Psoas muscle (tissue), 7 donors: ENCODE measurements at regions not wholly inside any gene's neighbourhood (a gene's known extent, or its start where the extent isn't known, plus 50 kb on each side); places are given as distances from the start of the nearest gene placed in this dataset.

Source experiments
- ATAC-seq, 4 donors: fragments of 200-7000 bp; cut with Tn5 transposase; one replicate each; pipeline ENCODE4 v1.9.1; 2020; ENCODE audit warnings: moderate library complexity in 3 of 4, mild to moderate bottlenecking in 2 of 4
- DNase-seq, 2 donors: peaks; one replicate each; pipeline ENCODE4 v3.0.0-alpha.2; 2020
- H3K27ac ChIP-seq: fragments of 200-600 bp; one replicate; pipeline ENCODE4 v1.8.0; 2022
- H3K27me3 ChIP-seq, 3 donors: fragments of 200-600 bp in 1 of 3; one replicate each; pipeline versions ENCODE4 v1.6.1 to v1.8.0; 2013 to 2022; ENCODE audit warnings: low read length in 2 of 3, mild to moderate bottlenecking in 2 of 3, moderate library complexity in 1 of 3; ENCODE audit not compliant: insufficient read depth in 3 of 3
- H3K36me3 ChIP-seq, 2 donors: fragments of 200-600 bp in 1 of 2; one replicate each; pipeline versions ENCODE4 v1.6.1 to v1.8.0; 2013 to 2022; ENCODE audit warnings: low read depth in 1 of 2, mild to moderate bottlenecking in 1 of 2, moderate library complexity in 1 of 2; ENCODE audit not compliant: insufficient read depth in 1 of 2
- H3K4me1 ChIP-seq: fragments of 200-600 bp; one replicate; pipeline ENCODE4 v1.8.0; 2022
- H3K4me3 ChIP-seq: fragments of 200-600 bp; one replicate; pipeline ENCODE4 v1.8.0; 2022; ENCODE audit warnings: mild to moderate bottlenecking
- H3K9me3 ChIP-seq: fragments of 200-600 bp; one replicate; pipeline ENCODE4 v1.8.0; 2022
- WGBS, 3 donors: extraction: QIAGEN DNeasy Blood & Tissue Kit; methylation state at CpG; one replicate each; pipeline versions ENCODE4 v1.1.6 to v1.1.7; 2013; 5-methylcytosine and 5-hydroxymethylcytosine counted together
- intact Hi-C, 2 donors: fragments of 100-400 bp; cut with DNase I; formaldehyde crosslinking; loops; one replicate each; pipeline versions ENCODE4 v1.11.0 to v1.14.2; 2022
- TF ChIP-seq, protein P1 (sequence below): fragments of 200-600 bp; IDR thresholded peaks from one replicate; pipeline ENCODE4 v1.8.0; 2022; ENCODE audit warnings: antibody characterized with exemption
- donor health status: healthy with polysubstance abuse.
- donor health status: DM: no; HTN: no; CAD: no; lungs with moderate emphysema.
- donor health status: Bipolar disorder and iron deficiency.
- donor health status: healthy.
- donor health status: DM: yes; HTN: yes; CAD: no.
- donor health status: DM: no; HTN: no; CAD: no.
- donor health status: DM: yes; HTN: yes; CAD: no.

DNA sequence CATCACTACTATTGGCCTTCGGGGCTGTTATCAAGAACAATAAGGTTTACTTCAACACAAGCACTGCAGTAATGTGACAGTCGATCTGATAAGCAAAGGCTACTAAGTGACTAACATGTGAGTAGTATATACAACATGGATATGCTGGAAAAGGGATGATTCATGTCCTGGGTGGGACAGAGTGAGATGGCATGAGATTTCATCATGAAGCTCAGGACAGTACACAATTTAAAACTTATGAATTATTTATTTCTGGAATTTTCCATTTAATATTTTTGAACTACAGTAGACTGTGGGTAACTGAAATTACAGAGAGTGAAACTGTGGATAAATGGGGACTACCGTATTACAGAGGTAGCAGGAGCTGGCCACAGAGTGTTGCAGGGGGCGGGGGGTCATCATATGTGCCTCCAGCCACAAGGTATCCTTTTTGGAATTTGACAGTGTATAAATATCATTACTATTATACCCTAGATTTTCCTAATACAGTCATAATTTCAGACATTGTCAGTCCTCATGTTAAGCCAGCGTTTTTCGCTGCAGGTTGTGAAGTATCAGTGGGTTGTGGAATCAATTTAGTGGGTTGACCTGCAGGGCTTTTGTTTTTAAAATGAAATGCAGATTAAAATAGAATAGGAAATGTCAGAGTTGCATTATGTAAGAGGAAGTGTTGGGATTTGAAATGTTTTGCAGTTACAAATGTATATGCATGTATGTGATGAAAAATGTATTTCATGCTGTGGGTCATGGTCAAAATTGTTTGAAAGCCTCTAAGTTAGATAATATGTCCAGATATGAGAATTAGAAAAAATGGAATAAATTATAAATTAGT lies 148.0 kb upstream of the NUDT4 start:
- Histone ChIP-seq H3K9me3 (no peaks in the 10 kb centered on the region), H3K36me3 (no peaks in the 10 kb centered on the region), H3K27ac (no peak overlapping the region), H3K4me1 (peaks cover 7% of the 10 kb centered on the region), H3K4me3 (no peak overlapping the region), H3K27me3 (no peaks in the 10 kb centered on the region)
- intact Hi-C loops, result no loop called here
- TF ChIP-seq, protein P1, sequence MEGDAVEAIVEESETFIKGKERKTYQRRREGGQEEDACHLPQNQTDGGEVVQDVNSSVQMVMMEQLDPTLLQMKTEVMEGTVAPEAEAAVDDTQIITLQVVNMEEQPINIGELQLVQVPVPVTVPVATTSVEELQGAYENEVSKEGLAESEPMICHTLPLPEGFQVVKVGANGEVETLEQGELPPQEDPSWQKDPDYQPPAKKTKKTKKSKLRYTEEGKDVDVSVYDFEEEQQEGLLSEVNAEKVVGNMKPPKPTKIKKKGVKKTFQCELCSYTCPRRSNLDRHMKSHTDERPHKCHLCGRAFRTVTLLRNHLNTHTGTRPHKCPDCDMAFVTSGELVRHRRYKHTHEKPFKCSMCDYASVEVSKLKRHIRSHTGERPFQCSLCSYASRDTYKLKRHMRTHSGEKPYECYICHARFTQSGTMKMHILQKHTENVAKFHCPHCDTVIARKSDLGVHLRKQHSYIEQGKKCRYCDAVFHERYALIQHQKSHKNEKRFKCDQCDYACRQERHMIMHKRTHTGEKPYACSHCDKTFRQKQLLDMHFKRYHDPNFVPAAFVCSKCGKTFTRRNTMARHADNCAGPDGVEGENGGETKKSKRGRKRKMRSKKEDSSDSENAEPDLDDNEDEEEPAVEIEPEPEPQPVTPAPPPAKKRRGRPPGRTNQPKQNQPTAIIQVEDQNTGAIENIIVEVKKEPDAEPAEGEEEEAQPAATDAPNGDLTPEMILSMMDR, result no peak
- 75 to 85% (median 83%) methylated on average over 6 of the region's 6 CpGs for WGBS, 3 donors
- ATAC-seq (peak in 1 of 4 donors; percentile 27), DNase-seq (no peak)

DNA sequence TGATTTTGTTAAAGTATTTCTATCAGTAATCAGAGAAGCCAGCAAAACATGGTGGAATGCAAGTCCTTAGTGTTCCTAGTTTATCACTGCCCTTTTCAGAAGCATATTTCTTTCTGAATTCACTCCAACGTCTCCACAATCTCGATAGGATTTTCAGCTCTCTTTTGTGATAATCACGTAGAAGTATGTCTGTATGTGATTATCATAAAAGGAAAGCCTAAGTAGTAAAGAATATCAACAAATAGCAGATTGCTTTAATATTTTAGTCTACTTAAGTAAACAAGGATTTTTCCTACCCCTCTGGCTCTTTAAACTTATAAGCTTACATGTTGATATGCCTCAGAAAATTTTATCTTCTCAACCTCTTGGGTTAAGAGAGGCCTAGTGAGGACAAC lies 147.4 kb upstream of the NUDT4 start:
- H3K27ac ChIP-seq, result no peak overlapping the region
- intact Hi-C loops, result no loop called here
- no peak overlapping the region for H3K4me3 ChIP-seq
- ATAC-seq (no peak), DNase-seq (no peak)
- H3K36me3 ChIP-seq, result no peaks in the 10 kb centered on the region
- 67 to 78% (median 69%) methylated on average over 3 of the region's 3 CpGs for WGBS, 3 donors
- H3K4me1 ChIP-seq, result peaks cover 7% of the 10 kb centered on the region
- no peaks in the 10 kb centered on the region for H3K9me3 ChIP-seq
- TF ChIP-seq, protein P1, result no peak
- H3K27me3 ChIP-seq, result no peaks in the 10 kb centered on the region

DNA sequence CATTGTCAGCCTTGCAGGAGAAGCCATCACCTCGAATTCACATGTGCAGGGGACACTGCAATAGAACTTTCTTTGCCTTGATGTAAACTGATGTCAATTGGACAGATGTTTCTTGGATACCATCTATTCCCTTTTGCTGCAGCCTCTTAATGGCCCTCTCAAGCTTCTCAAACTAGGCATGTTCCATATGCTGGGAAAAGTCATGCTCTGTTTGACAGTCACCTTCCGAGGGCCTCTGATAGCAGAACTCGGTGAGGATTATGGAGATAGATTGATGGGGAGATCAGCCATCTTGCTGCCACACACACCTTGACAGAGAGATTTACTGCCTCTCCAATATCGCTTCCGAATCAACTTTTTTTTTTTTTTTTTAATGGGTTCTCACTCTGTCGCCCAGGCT lies 145.8 kb upstream of the NUDT4 start:
- intact Hi-C loops, result no loop called here
- TF ChIP-seq, protein P1, result no peak
- Histone ChIP-seq H3K4me1 (peaks cover 8% of the 10 kb centered on the region), H3K36me3 (no peaks in the 10 kb centered on the region), H3K27me3 (no peaks in the 10 kb centered on the region), H3K9me3 (no peaks in the 10 kb centered on the region), H3K27ac (no peak overlapping the region), H3K4me3 (no peak overlapping the region)
- DNase-seq (no peak), ATAC-seq (no peak)
- WGBS, 3 donors, result 96 to 98% (median 96%) methylated on average over 6 of the region's 6 CpGs

DNA sequence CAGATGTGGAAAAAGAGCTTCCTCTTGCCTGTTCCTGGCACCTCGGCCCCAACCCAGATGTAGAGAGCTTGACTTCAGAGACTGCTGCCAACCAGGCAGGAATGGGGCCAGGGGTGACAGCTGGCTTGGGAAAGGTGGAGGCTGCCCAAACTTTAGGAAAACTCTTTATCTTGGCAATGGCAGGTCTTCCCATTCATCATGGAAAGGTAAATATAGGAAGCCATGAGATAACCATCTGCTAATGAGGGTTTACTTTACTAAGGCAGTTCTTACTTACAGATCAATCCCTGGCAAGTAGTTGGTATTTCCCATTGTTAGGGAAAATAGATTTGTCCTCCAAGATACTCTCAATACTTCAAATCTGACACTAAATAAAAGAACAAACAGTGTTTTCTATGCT lies 143.1 kb upstream of the NUDT4 start:
- intact Hi-C loops, result no loop called here

More for the DNA sequence above, 143.1 kb upstream of the NUDT4 start:
- WGBS, 3 donors, result 11 to 43% (median 27%) methylated on average over 1 of the region's 1 CpG
- H3K27ac ChIP-seq, result peak overlapping the region; percentile 14
- no peak overlapping the region for H3K4me3 ChIP-seq
- TF ChIP-seq, protein P1, result no peak
- peaks cover 2% of the 10 kb centered on the region for H3K9me3 ChIP-seq
- DNase-seq (no peak), ATAC-seq (no peak)
- H3K4me1 ChIP-seq, result peaks cover 16% of the 10 kb centered on the region
- no peaks in the 10 kb centered on the region for H3K36me3 ChIP-seq
- H3K27me3 ChIP-seq, result no peaks in the 10 kb centered on the region
